ENCODE measurements at regions not wholly inside any gene's neighbourhood (a gene's known extent, or its start where the extent isn't known, plus 50 kb on each side); places are given as distances from the start of the nearest gene placed in this dataset.

- TF ChIP-seq CTCF (IDR thresholded peaks at IDR 0.05) (no peak), POLR2A (IDR thresholded peaks at IDR 0.05) (no peak)
Observed at GRCh38 chr1:223000632-223001031, 142.4 kb downstream of the TLR5 start.

Data from thyroid gland (tissue), 4 donors.